Lower lobe of right lung (tissue), 2 donors: ENCODE measurements at regions not wholly inside any gene's neighbourhood (a gene's known extent, or its start where the extent isn't known, plus 50 kb on each side); places are given as distances from the start of the nearest gene placed in this dataset.
"Not testable (repeated sequence)": the region's sequence is repeated elsewhere in the genome, so short reads cannot be mapped to it uniquely, and the experiment has no call there.

Experiments
- ATAC-seq, 2 donors: fragments of 200-7000 bp; cut with Tn5 transposase; one replicate each; pipeline ENCODE4 v1.9.1; 2020 to 2022; ENCODE audit warnings: mild to moderate bottlenecking in 2 of 2, moderate library complexity in 2 of 2
- DNase-seq: peaks from one replicate; pipeline ENCODE4 v3.0.0-alpha.2; 2020
- H3K27ac ChIP-seq: fragments of 200-600 bp; one replicate; pipeline ENCODE4 v1.8.0; 2022
- H3K27me3 ChIP-seq: fragments of 200-600 bp; one replicate; pipeline ENCODE4 v1.8.0; 2022; ENCODE audit warnings: low read depth
- H3K36me3 ChIP-seq: fragments of 200-600 bp; one replicate; pipeline ENCODE4 v1.8.0; 2022; ENCODE audit warnings: mild to moderate bottlenecking
- H3K4me1 ChIP-seq: fragments of 200-600 bp; one replicate; pipeline ENCODE4 v1.8.0; 2022
- H3K4me3 ChIP-seq: fragments of 200-600 bp; one replicate; pipeline ENCODE4 v1.8.0; 2022; ENCODE audit warnings: mild to moderate bottlenecking
- H3K9me3 ChIP-seq: fragments of 200-600 bp; one replicate; pipeline ENCODE4 v1.8.0; 2022
- intact Hi-C: fragments of 100-400 bp; cut with DNase I; formaldehyde crosslinking; loops from one replicate; pipeline ENCODE4 v1.11.0; 2022
- TF ChIP-seq, protein P1 (sequence below): fragments of 200-600 bp; IDR thresholded peaks from one replicate; pipeline ENCODE4 v1.8.0; 2022; ENCODE audit warnings: antibody characterized with exemption, mild to moderate bottlenecking
- donor health status: DM: no; HTN: yes; CAD: no; lungs with severe emphysema.

DNA sequence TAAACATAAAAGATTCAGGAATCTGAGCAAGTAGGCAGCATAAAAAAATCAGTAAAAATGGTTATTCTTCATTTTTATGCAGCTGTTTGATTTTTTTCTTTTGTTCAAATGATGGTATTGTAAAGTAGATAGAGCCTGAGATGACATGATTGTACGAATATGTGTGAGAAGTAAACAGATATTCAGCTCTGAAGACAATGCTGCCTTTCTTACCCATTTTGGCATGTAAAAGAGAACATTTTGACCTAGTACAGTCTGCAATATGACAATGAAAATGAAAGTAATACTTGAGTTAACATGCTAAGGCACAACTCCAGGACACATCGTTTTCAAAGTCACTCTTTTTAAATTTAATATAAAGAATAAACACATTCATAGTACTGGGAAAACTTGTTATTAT lies 95.7 kb upstream of the NCAM2 start:
- TF ChIP-seq, protein P1, sequence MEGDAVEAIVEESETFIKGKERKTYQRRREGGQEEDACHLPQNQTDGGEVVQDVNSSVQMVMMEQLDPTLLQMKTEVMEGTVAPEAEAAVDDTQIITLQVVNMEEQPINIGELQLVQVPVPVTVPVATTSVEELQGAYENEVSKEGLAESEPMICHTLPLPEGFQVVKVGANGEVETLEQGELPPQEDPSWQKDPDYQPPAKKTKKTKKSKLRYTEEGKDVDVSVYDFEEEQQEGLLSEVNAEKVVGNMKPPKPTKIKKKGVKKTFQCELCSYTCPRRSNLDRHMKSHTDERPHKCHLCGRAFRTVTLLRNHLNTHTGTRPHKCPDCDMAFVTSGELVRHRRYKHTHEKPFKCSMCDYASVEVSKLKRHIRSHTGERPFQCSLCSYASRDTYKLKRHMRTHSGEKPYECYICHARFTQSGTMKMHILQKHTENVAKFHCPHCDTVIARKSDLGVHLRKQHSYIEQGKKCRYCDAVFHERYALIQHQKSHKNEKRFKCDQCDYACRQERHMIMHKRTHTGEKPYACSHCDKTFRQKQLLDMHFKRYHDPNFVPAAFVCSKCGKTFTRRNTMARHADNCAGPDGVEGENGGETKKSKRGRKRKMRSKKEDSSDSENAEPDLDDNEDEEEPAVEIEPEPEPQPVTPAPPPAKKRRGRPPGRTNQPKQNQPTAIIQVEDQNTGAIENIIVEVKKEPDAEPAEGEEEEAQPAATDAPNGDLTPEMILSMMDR = no peak
- Histone ChIP-seq H3K36me3 (no peaks in the 10 kb centered on the region), H3K4me3 (no peak overlapping the region), H3K27ac (no peak overlapping the region), H3K27me3 (no peaks in the 10 kb centered on the region), H3K9me3 (no peaks in the 10 kb centered on the region), H3K4me1 (no peaks in the 10 kb centered on the region)
- intact Hi-C loops = no loop called here
- ATAC-seq (no peak), DNase-seq (no peak)

DNA sequence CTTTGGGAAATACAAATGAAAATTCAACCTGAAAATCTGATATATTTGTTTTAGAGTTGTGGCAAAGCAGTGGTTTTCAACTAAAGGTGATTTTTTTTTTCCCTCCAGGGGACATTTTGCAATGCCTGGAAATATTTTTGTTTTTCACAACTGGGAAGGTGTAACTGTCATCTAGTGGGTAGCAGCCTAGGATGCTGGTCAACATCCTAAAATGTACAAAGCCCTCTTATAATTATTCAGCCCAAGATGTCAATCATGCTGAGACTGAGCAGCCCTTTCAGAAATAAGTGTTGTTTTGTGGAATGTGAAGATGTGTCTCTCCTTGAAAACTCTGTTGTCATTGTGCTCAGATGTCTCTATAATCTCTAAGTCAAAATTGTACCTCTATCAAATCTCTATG lies 95.2 kb upstream of the NCAM2 start:
- H3K4me3 ChIP-seq = no peak overlapping the region
- ATAC-seq = no peak
- H3K27me3 ChIP-seq = no peaks in the 10 kb centered on the region
- no peak for DNase-seq
- no peak overlapping the region for H3K27ac ChIP-seq
- no peaks in the 10 kb centered on the region for H3K36me3 ChIP-seq
- H3K9me3 ChIP-seq = no peaks in the 10 kb centered on the region
- H3K4me1 ChIP-seq = no peaks in the 10 kb centered on the region
- TF ChIP-seq, protein P1 = no peak
- intact Hi-C loops = no loop called here

DNA sequence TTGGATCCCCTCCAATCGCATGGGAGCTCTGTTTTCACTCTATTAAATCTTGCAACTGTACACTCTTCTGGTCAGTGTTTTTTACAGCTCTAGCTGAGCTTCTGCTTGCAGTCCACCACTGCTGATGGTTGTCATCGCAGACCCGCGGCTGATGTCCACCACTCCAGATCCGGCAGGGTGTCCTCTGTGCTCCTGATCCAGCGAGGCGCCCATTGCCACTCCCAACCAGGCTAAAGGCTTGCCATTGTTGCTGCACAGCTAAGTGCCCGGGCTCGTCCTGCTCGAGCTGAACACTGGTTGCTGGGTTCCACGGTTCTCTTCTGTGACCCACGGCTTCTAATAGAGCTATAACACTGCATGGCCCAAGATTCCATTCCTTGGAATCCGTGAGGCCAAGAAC lies 70.7 kb upstream of the NCAM2 start:
- H3K4me1 ChIP-seq, ATAC-seq, H3K9me3 ChIP-seq, H3K4me3 ChIP-seq, H3K27me3 ChIP-seq, DNase-seq, intact Hi-C loops, H3K36me3 ChIP-seq, H3K27ac ChIP-seq: not testable (repeated sequence)

DNA sequence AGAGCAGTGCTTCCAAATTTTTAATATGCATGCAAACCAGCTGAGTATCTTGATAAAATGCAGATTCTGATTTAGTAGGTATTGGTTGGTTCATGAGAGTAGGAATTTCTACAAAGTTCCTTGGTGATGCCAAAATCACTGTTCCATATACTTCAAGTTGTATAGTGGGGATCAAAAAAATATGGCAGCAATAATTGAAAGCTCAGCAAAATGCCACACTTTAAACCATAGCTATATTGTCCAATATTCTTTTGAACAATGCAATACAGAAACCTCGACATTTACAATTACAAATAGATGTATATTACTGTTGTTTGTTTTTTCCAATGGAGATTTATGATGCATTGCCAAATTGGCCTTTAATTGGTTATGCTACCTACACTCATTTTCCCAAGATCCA lies 55.7 kb upstream of the NCAM2 start:
- H3K4me1 ChIP-seq = no peaks in the 10 kb centered on the region
- intact Hi-C loops = no loop called here
- no peak overlapping the region for H3K27ac ChIP-seq
- H3K36me3 ChIP-seq = no peaks in the 10 kb centered on the region
- H3K4me3 ChIP-seq = no peak overlapping the region
- no peaks in the 10 kb centered on the region for H3K9me3 ChIP-seq
- no peaks in the 10 kb centered on the region for H3K27me3 ChIP-seq
- DNase-seq (no peak), ATAC-seq (no peak)
- TF ChIP-seq, protein P1 = no peak

DNA sequence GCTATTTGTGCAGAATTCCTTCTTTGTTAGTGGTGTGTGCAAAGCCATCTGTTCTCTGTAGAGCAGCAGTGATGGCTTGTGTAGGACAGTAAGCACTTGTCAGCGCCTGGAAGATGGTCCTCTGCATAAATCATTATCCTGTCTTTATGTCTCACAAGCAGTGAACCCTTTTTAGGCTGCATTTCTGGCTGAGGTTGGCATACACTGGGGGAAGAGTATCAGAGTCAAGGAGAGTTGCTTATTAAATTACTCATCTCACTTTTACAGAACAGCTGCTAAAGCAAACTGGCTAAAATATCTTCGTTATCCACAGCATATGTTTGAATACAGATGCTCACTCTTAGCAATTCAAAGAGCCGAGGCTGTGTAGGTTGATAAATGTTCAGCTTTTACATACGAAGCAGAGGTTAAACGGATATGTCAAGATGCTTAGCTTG lies 54.6 kb upstream of the NCAM2 start:
- ATAC-seq = no peak
- TF ChIP-seq, protein P1 = no peak
- Histone ChIP-seq H3K27ac (no peak overlapping the region), H3K4me1 (no peaks in the 10 kb centered on the region), H3K9me3 (no peaks in the 10 kb centered on the region), H3K4me3 (no peak overlapping the region), H3K27me3 (no peaks in the 10 kb centered on the region), H3K36me3 (no peaks in the 10 kb centered on the region)
- intact Hi-C loops = no loop called here
- DNase-seq = no peak

DNA sequence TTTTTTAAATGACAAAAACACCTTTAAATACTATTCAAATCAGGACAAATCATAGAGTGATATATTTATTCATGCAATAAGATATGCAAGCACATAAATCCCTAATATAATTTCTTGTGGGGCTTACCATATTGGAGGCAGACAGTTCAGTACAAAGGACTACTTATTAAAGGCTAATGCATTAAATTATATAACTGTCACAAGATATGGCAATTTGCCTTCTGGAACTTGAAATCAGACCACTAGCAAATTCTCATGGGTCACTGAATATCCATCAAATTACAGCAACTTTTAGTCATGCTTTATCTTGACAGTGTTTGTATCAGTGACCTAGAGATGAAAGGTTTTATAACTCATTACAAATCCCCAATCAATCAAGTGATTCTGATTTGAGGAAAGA lies 54.1 kb upstream of the NCAM2 start:
- Histone ChIP-seq H3K9me3 (no peaks in the 10 kb centered on the region), H3K27me3 (no peaks in the 10 kb centered on the region), H3K4me1 (no peaks in the 10 kb centered on the region), H3K4me3 (no peak overlapping the region), H3K36me3 (no peaks in the 10 kb centered on the region), H3K27ac (no peak overlapping the region)
- DNase-seq (no peak), ATAC-seq (no peak)
- intact Hi-C loops = no loop called here
- TF ChIP-seq, protein P1 = no peak
